HL-60 (cell line): ENCODE measurements at regions not wholly inside any gene's neighbourhood (a gene's known extent, or its start where the extent isn't known, plus 50 kb on each side); places are given as distances from the start of the nearest gene placed in this dataset.
"Not testable (repeated sequence)": the region's sequence is repeated elsewhere in the genome, so short reads cannot be mapped to it uniquely, and the experiment has no call there.

Experiments used
- DNase-seq, 2 experiments: peaks; one replicate each; pipeline ENCODE4 v3.0.0-alpha.2; 2010 to 2020; ENCODE audit warnings: low read depth in 1 of 2, low spot score in 1 of 2
- H3K27ac ChIP-seq: fragments of 250-450 bp; sonication (Bioruptor Pico); replicated peaks from 2 replicates; pipeline ENCODE4 v1.5.1; 2020; ENCODE audit warnings: mild to moderate bottlenecking, moderate library complexity
- H3K27me3 ChIP-seq: fragments of 250-450 bp; sonication (Bioruptor Pico); 2 replicates; pipeline ENCODE4 v1.5.1; 2021; ENCODE audit warnings: mild to moderate bottlenecking, moderate library complexity; ENCODE audit not compliant: insufficient read depth, poor library complexity, severe bottlenecking
- H3K4me3 ChIP-seq: replicated peaks from 2 replicates; pipeline ENCODE4 v1.5.1; 2011; ENCODE audit warnings: mild to moderate bottlenecking, control low read depth, low read length; ENCODE audit not compliant: insufficient read depth
- GABPA ChIP-seq: IDR thresholded peaks from 2 replicates; pipeline ENCODE4 v1.6.1; 2012; ENCODE audit warnings: low read depth
- POLR2AphosphoS5 ChIP-seq: IDR thresholded peaks from 2 replicates; pipeline ENCODE4 v1.6.1; 2012; ENCODE audit warnings: low read depth
- SPI1 ChIP-seq: IDR thresholded peaks from 2 replicates; pipeline ENCODE4 v1.6.1; 2012; ENCODE audit warnings: low read depth, mild to moderate bottlenecking, borderline replicate concordance
- TF ChIP-seq, protein P1 (sequence below): IDR thresholded peaks from one replicate; pipeline ENCODE4 v1.5.1; 2011; ENCODE audit warnings: low read length, control low read depth, inconsistent platforms; ENCODE audit not compliant: insufficient read depth
- TF ChIP-seq, protein P2 (sequence below): IDR thresholded peaks from 2 replicates; pipeline ENCODE4 v1.6.1; 2012; ENCODE audit warnings: low read depth; ENCODE audit not compliant: insufficient replicate concordance

DNA sequence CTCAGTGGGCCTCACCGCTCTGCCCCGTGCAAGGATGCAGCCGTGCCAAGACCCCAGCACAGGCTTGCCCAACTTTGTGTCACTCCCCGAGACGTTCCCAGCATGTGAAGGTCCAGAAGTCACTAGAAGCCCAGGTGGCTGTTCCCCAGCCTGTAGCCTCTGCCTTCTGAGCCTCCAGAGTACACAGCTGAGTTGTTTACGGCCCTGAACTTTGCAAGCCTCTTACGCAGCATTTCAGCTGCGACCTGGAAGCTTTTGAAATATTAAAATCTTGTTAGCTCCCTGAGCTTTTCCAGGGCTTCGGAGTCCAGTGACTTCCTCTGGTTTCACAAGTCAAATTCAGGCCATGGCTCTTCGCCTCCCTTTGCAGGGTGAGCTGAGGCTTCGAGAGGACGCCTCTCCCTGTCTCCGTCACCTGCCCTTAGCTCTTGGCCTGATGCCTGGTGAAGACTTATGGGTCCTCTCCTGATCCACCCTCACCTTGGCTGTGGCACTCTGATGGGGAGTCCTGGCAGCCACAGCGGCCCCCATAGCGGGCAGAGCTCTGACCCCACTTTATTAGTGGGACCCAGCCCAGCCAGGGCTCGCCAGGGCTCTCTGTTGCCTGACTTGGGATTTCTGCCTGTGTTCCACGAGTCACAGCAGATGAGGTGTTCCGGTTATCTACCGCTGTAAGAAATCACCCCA lies 76.5 kb upstream of the HPCAL1 start:
- Histone ChIP-seq H3K27ac (no peak overlapping the region), H3K4me3 (no peak overlapping the region), H3K27me3 (no peaks in the 10 kb centered on the region)
- DNase-seq = no peak
- TF ChIP-seq POLR2AphosphoS5 = no peak
- TF ChIP-seq, protein P1, sequence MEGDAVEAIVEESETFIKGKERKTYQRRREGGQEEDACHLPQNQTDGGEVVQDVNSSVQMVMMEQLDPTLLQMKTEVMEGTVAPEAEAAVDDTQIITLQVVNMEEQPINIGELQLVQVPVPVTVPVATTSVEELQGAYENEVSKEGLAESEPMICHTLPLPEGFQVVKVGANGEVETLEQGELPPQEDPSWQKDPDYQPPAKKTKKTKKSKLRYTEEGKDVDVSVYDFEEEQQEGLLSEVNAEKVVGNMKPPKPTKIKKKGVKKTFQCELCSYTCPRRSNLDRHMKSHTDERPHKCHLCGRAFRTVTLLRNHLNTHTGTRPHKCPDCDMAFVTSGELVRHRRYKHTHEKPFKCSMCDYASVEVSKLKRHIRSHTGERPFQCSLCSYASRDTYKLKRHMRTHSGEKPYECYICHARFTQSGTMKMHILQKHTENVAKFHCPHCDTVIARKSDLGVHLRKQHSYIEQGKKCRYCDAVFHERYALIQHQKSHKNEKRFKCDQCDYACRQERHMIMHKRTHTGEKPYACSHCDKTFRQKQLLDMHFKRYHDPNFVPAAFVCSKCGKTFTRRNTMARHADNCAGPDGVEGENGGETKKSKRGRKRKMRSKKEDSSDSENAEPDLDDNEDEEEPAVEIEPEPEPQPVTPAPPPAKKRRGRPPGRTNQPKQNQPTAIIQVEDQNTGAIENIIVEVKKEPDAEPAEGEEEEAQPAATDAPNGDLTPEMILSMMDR = no peak
- TF ChIP-seq, protein P2, sequence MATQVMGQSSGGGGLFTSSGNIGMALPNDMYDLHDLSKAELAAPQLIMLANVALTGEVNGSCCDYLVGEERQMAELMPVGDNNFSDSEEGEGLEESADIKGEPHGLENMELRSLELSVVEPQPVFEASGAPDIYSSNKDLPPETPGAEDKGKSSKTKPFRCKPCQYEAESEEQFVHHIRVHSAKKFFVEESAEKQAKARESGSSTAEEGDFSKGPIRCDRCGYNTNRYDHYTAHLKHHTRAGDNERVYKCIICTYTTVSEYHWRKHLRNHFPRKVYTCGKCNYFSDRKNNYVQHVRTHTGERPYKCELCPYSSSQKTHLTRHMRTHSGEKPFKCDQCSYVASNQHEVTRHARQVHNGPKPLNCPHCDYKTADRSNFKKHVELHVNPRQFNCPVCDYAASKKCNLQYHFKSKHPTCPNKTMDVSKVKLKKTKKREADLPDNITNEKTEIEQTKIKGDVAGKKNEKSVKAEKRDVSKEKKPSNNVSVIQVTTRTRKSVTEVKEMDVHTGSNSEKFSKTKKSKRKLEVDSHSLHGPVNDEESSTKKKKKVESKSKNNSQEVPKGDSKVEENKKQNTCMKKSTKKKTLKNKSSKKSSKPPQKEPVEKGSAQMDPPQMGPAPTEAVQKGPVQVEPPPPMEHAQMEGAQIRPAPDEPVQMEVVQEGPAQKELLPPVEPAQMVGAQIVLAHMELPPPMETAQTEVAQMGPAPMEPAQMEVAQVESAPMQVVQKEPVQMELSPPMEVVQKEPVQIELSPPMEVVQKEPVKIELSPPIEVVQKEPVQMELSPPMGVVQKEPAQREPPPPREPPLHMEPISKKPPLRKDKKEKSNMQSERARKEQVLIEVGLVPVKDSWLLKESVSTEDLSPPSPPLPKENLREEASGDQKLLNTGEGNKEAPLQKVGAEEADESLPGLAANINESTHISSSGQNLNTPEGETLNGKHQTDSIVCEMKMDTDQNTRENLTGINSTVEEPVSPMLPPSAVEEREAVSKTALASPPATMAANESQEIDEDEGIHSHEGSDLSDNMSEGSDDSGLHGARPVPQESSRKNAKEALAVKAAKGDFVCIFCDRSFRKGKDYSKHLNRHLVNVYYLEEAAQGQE = no peak
- no peak for TF ChIP-seq SPI1
- TF ChIP-seq GABPA = no peak

GRCh38 chr2:10228611-10229365 lies 73.9 kb upstream of the HPCAL1 start:
- Histone ChIP-seq H3K27ac (no peak overlapping the region), H3K27me3 (no peaks in the 10 kb centered on the region), H3K4me3 (no peak overlapping the region)
- DNase-seq = no peak
- TF ChIP-seq, protein P1 = no peak

GRCh38 chr2:10229462-10230099 lies 73.1 kb upstream of the HPCAL1 start:
- DNase-seq = no peak
- Histone ChIP-seq H3K4me3 (no peak overlapping the region), H3K27ac (no peak overlapping the region), H3K27me3 (no peaks in the 10 kb centered on the region)
- TF ChIP-seq, protein P1 = no peak
- TF ChIP-seq POLR2AphosphoS5 (no peak), GABPA (no peak), SPI1 (no peak)

DNA sequence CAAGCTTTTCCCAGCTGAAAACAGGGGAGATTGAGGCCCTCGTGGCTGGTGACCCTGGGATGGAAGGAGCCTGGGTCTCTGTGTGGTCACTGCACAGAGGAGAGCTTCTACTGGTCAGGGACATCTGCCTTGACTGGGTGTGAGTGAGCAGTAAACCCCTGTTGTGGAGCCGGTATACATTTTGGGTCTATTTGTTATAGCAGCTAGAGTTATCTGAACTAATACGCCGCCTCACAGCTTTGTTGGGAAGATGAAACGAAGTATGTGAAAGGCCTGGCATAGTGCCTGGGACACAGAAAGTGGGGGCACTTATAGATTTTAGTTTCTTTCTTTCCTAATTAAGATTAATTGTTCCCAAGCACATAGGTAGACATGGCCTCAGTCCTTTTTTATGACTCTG lies 72.2 kb upstream of the HPCAL1 start:
- Histone ChIP-seq H3K4me3 (no peak overlapping the region), H3K27ac (no peak overlapping the region), H3K27me3 (no peaks in the 10 kb centered on the region)
- TF ChIP-seq, protein P2 = no peak
- TF ChIP-seq GABPA (no peak), POLR2AphosphoS5 (no peak), SPI1 (no peak)
- TF ChIP-seq, protein P1 = no peak
- DNase-seq = no peak

- H3K27ac ChIP-seq, H3K4me3 ChIP-seq, DNase-seq, H3K27me3 ChIP-seq: not testable (repeated sequence)
Measured at GRCh38 chr2:10230921-10231320, 71.8 kb upstream of the HPCAL1 start.
